ENCODE measurements at regions not wholly inside any gene's neighbourhood (a gene's known extent, or its start where the extent isn't known, plus 50 kb on each side); places are given as distances from the start of the nearest gene placed in this dataset.
A peak's percentile ranks its signal among the peaks of the same experiment; 100 is the strongest.

GRCh38 chr17:33404070-33404819 lies 111.2 kb upstream of the ASIC2 start:
- no peak for DNase-seq

GRCh38 chr17:33416131-33416530 lies 123.0 kb upstream of the ASIC2 start:
- DNase-seq: no peak

GRCh38 chr17:33421933-33422332 lies 128.8 kb upstream of the ASIC2 start:
- no peak for DNase-seq

GRCh38 chr17:33433581-33433980 lies 140.5 kb upstream of the ASIC2 start:
- DNase-seq: no peak

GRCh38 chr17:33434841-33435240 lies 141.7 kb upstream of the ASIC2 start:
- no peak for DNase-seq

- peak; percentile 24 for DNase-seq
Observed at GRCh38 chr17:33435721-33436301, 142.7 kb upstream of the ASIC2 start.

- DNase-seq: peak; percentile 23
Observed at GRCh38 chr17:33436321-33436720, 143.2 kb upstream of the ASIC2 start.

- no peak for DNase-seq
Observed at GRCh38 chr17:33438139-33438538, 145.0 kb upstream of the ASIC2 start.

- DNase-seq: no peak
Observed at GRCh38 chr17:33438578-33438977, 145.5 kb upstream of the ASIC2 start.

- no peak for DNase-seq
Observed at GRCh38 chr17:33442320-33442719, 149.2 kb upstream of the ASIC2 start.

- DNase-seq: no peak
Observed at GRCh38 chr17:33444731-33445130, 151.6 kb upstream of the ASIC2 start.

GRCh38 chr17:33447090-33447489 lies 154.0 kb upstream of the ASIC2 start:
- no peak for DNase-seq

- no peak for DNase-seq
Observed at GRCh38 chr17:33451221-33451620, 158.1 kb upstream of the ASIC2 start.

- DNase-seq: no peak
Observed at GRCh38 chr17:33457477-33457876, 164.4 kb upstream of the ASIC2 start.

- DNase-seq: no peak
Observed at GRCh38 chr17:33459078-33459940, 166.2 kb upstream of the ASIC2 start.

- DNase-seq: peak; percentile 14
Observed at GRCh38 chr17:33460781-33461450, 167.8 kb upstream of the ASIC2 start.

- DNase-seq: peak; percentile 21
Observed at GRCh38 chr17:33463887-33464286, 170.8 kb upstream of the ASIC2 start.

- no peak for DNase-seq
Observed at GRCh38 chr17:33464669-33465280, 171.7 kb upstream of the ASIC2 start.

- no peak for DNase-seq
Observed at GRCh38 chr17:33469421-33469820, 176.3 kb upstream of the ASIC2 start.

- peak; percentile 64 for DNase-seq
Observed at GRCh38 chr17:33469911-33470310, 176.8 kb upstream of the ASIC2 start.

- no peak for DNase-seq
Observed at GRCh38 chr17:33473061-33473460, 180.0 kb upstream of the ASIC2 start.

GRCh38 chr17:33474789-33475188 lies 181.7 kb upstream of the ASIC2 start:
- DNase-seq: no peak

- DNase-seq: no peak
Observed at GRCh38 chr17:33475594-33475993, 182.5 kb upstream of the ASIC2 start.

Data from EL (cell line).